ENCODE measurements at regions not wholly inside any gene's neighbourhood (a gene's known extent, or its start where the extent isn't known, plus 50 kb on each side); places are given as distances from the start of the nearest gene placed in this dataset.
A peak's percentile ranks its signal among the peaks of the same experiment; 100 is the strongest.

- no peaks in the 10 kb centered on the region for H3K9me2 ChIP-seq (replicated peaks; ENCODE audit: insufficient read depth, low read length)
- TF ChIP-seq CTCF (IDR thresholded peaks at IDR 0.05; ENCODE audit: low read length) (no peak), EZH2phosphoT487 (IDR thresholded peaks at IDR 0.05; ENCODE audit: low read length) (no peak), EZH2 (optimal IDR thresholded peaks at IDR 0.05; ENCODE audit: low read depth, low read length) (no peak)
- H3K36me3 ChIP-seq (replicated peaks; ENCODE audit: insufficient read depth, low read length) = no peaks in the 10 kb centered on the region
- H3K4me2 ChIP-seq (ENCODE audit: low read depth, low read length) = no peak overlapping the region
- no peaks in the 10 kb centered on the region for H4K20me1 ChIP-seq (ENCODE audit: insufficient read depth, low read length)
- H3K79me2 ChIP-seq (ENCODE audit: low read length) = no peaks in the 10 kb centered on the region
- no peak overlapping the region for H3K27ac ChIP-seq (ENCODE audit: low read length)
- H3K4me1 ChIP-seq (ENCODE audit: low read length) = peaks cover 8% of the 10 kb centered on the region
- H3K27me3 ChIP-seq (replicated peaks; ENCODE audit: insufficient read depth, low read length) = no peaks in the 10 kb centered on the region
- H3K9ac ChIP-seq (ENCODE audit: low read length) = no peak overlapping the region
- H3K9me3 ChIP-seq (replicated peaks; ENCODE audit: insufficient read depth, low read length) = no peaks in the 10 kb centered on the region
- H2AFZ ChIP-seq (ENCODE audit: low read length) = no peak overlapping the region
- peaks cover 10% of the 10 kb centered on the region; the same call in 1 of the 2 replicates for H3F3A ChIP-seq (ENCODE audit: insufficient read depth, low read length)
- H3K4me3 ChIP-seq (ENCODE audit: low read length) = no peak overlapping the region
- no peak for DNase-seq
These were observed 58.8 kb upstream of the SYN3 start for GRCh38 chr22:33116841-33117547.

GRCh38 chr22:33114565-33114964 is 56.4 kb upstream of the SYN3 start:
- H3K9me3 ChIP-seq (replicated peaks; ENCODE audit: insufficient read depth, low read length) = no peaks in the 10 kb centered on the region
- DNase-seq = no peak
- no peaks in the 10 kb centered on the region for H3K79me2 ChIP-seq (ENCODE audit: low read length)
- peaks cover 17% of the 10 kb centered on the region for H3K4me1 ChIP-seq (ENCODE audit: low read length)
- H3K4me3 ChIP-seq (ENCODE audit: low read length) = no peak overlapping the region
- H3F3A ChIP-seq (ENCODE audit: insufficient read depth, low read length) = peaks cover 11% of the 10 kb centered on the region; the same call in 1 of the 2 replicates
- TF ChIP-seq EZH2phosphoT487 (IDR thresholded peaks at IDR 0.05; ENCODE audit: low read length) (no peak), CTCF (IDR thresholded peaks at IDR 0.05; ENCODE audit: low read length) (no peak), EZH2 (optimal IDR thresholded peaks at IDR 0.05; ENCODE audit: low read depth, low read length) (no peak)
- no peaks in the 10 kb centered on the region for H3K36me3 ChIP-seq (replicated peaks; ENCODE audit: insufficient read depth, low read length)
- H3K4me2 ChIP-seq (ENCODE audit: low read depth, low read length) = no peak overlapping the region
- H4K20me1 ChIP-seq (ENCODE audit: insufficient read depth, low read length) = no peaks in the 10 kb centered on the region
- H3K9ac ChIP-seq (ENCODE audit: low read length) = no peak overlapping the region
- no peak overlapping the region for H3K27ac ChIP-seq (ENCODE audit: low read length)
- no peaks in the 10 kb centered on the region for H3K9me2 ChIP-seq (replicated peaks; ENCODE audit: insufficient read depth, low read length)
- no peaks in the 10 kb centered on the region for H3K27me3 ChIP-seq (replicated peaks; ENCODE audit: insufficient read depth, low read length)
- no peak overlapping the region for H2AFZ ChIP-seq (ENCODE audit: low read length)

GRCh38 chr22:33112580-33112979 is 54.4 kb upstream of the SYN3 start:
- H3K4me2 ChIP-seq (ENCODE audit: low read depth, low read length) = peak overlapping the region; percentile 63
- H3K9ac ChIP-seq (ENCODE audit: low read length) = peak overlapping the region; percentile 45
- H3K27ac ChIP-seq (ENCODE audit: low read length) = peak overlapping the region; percentile 88
- H3K36me3 ChIP-seq (replicated peaks; ENCODE audit: insufficient read depth, low read length) = no peaks in the 10 kb centered on the region
- H4K20me1 ChIP-seq (ENCODE audit: insufficient read depth, low read length) = no peaks in the 10 kb centered on the region
- no peaks in the 10 kb centered on the region for H3K27me3 ChIP-seq (replicated peaks; ENCODE audit: insufficient read depth, low read length)
- no peaks in the 10 kb centered on the region for H3K79me2 ChIP-seq (ENCODE audit: low read length)
- H3K9me3 ChIP-seq (replicated peaks; ENCODE audit: insufficient read depth, low read length) = no peaks in the 10 kb centered on the region
- peak overlapping the region; percentile 70 for H2AFZ ChIP-seq (ENCODE audit: low read length)
- TF ChIP-seq CTCF (IDR thresholded peaks at IDR 0.05; ENCODE audit: low read length) (no peak), EZH2phosphoT487 (IDR thresholded peaks at IDR 0.05; ENCODE audit: low read length) (no peak), EZH2 (optimal IDR thresholded peaks at IDR 0.05; ENCODE audit: low read depth, low read length) (no peak)
- peaks cover 17% of the 10 kb centered on the region for H3K4me1 ChIP-seq (ENCODE audit: low read length)
- peak overlapping the region; percentile 30; the same call in 1 of the 2 replicates for H3K4me3 ChIP-seq (ENCODE audit: low read length)
- no peaks in the 10 kb centered on the region for H3K9me2 ChIP-seq (replicated peaks; ENCODE audit: insufficient read depth, low read length)
- peak; percentile 74 for DNase-seq
- H3F3A ChIP-seq (ENCODE audit: insufficient read depth, low read length) = peaks cover 11% of the 10 kb centered on the region; the same call in 1 of the 2 replicates

All from MM.1S (cell line).